Erythroblast (primary cell): ENCODE measurements at regions not wholly inside any gene's neighbourhood (a gene's known extent, or its start where the extent isn't known, plus 50 kb on each side); places are given as distances from the start of the nearest gene placed in this dataset.

Experiments used
- GATA1 ChIP-seq: IDR thresholded peaks from 2 replicates; pipeline ENCODE4 v1.6.1; 2011; ENCODE audit warnings: low read depth, mild to moderate bottlenecking, control low read depth, low read length, moderate library complexity
- POLR2A ChIP-seq: IDR thresholded peaks from 2 replicates; pipeline ENCODE4 v1.6.1; 2011; ENCODE audit warnings: mild to moderate bottlenecking, low read length

DNA sequence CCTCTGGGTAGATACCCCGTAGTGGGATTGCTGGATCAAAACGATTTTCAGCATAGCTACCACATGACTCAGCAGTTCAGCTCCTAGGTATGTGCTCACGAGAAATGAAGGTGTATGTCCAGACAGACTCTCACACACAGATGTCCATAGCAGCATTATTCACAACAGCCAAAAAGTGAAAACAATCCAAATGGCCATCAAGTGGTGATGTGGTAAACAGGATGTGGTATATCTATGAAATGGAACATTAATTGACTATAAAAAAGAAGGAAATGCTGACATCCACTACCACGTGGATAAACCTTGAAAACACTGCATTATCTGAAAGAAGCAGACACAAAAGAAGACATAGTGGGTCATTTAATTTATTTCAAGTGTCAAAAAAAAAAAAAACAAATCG lies 241.9 kb downstream of the EIPR1 start:
- no peak for TF ChIP-seq POLR2A
- TF ChIP-seq GATA1, result no peak
